Loucy (cell line): ENCODE measurements at regions not wholly inside any gene's neighbourhood (a gene's known extent, or its start where the extent isn't known, plus 50 kb on each side); places are given as distances from the start of the nearest gene placed in this dataset.

Experiments used
- H2AFZ ChIP-seq: fragments of 200-600 bp; sonication (generic); 2 replicates; pipeline ENCODE4 v1.6.0; 2016; ENCODE audit warnings: antibody characterized with exemption, mild to moderate bottlenecking, low read length, moderate library complexity
- H3F3A ChIP-seq: fragments of 200-600 bp; 2 replicates; pipeline ENCODE4 v1.6.0; 2016; ENCODE audit warnings: antibody characterized with exemption, low read depth, mild to moderate bottlenecking
- H3K27me3 ChIP-seq: fragments of 200-600 bp; sonication (generic); 2 replicates; pipeline ENCODE4 v1.6.1; 2014; ENCODE audit warnings: low read length, mild to moderate bottlenecking; ENCODE audit not compliant: insufficient read depth, poor library complexity, severe bottlenecking
- H3K36me3 ChIP-seq: fragments of 200-600 bp; sonication (generic); 2 replicates; pipeline ENCODE4 v1.6.1; 2016; ENCODE audit warnings: low read length; ENCODE audit not compliant: insufficient read depth
- H3K4me1 ChIP-seq: fragments of 200-600 bp; sonication (generic); 2 replicates; pipeline ENCODE4 v1.5.1; 2014; ENCODE audit warnings: low read length, mild to moderate bottlenecking; ENCODE audit not compliant: insufficient read depth, poor library complexity, severe bottlenecking
- H3K4me2 ChIP-seq: fragments of 200-600 bp; sonication (generic); 2 replicates; pipeline ENCODE4 v1.6.0; 2014; ENCODE audit warnings: antibody characterized with exemption, low read length, low read depth, mild to moderate bottlenecking; ENCODE audit not compliant: poor library complexity, severe bottlenecking
- H3K4me3 ChIP-seq: fragments of 200-600 bp; sonication (generic); 2 replicates; pipeline ENCODE4 v1.5.1; 2014; ENCODE audit warnings: low read length, mild to moderate bottlenecking, mixed read lengths; ENCODE audit not compliant: poor library complexity, severe bottlenecking
- H3K79me2 ChIP-seq: fragments of 200-600 bp; sonication (generic); 2 replicates; pipeline ENCODE4 v1.6.1; 2014; ENCODE audit warnings: low read length; ENCODE audit not compliant: insufficient read depth
- H3K9ac ChIP-seq: fragments of 200-600 bp; sonication (generic); 2 replicates; pipeline ENCODE4 v1.6.0; 2014; ENCODE audit warnings: mild to moderate bottlenecking, low read depth, low read length, moderate library complexity; ENCODE audit not compliant: poor library complexity, severe bottlenecking
- H3K9me2 ChIP-seq: fragments of 200-600 bp; sonication (generic); replicated peaks from 2 replicates; pipeline ENCODE4 v1.6.1; 2016; ENCODE audit warnings: low read depth, low read length, mixed read lengths
- H3K9me3 ChIP-seq: fragments of 200-600 bp; sonication (generic); 2 replicates; pipeline ENCODE4 v1.6.1; 2014; ENCODE audit warnings: mild to moderate bottlenecking, antibody characterized with exemption, low read length, low read depth; ENCODE audit not compliant: insufficient read depth
- H4K20me1 ChIP-seq: fragments of 200-600 bp; sonication (generic); 2 replicates; pipeline ENCODE4 v1.6.0; 2014; ENCODE audit warnings: antibody characterized with exemption, low read length, mild to moderate bottlenecking; ENCODE audit not compliant: insufficient read depth, poor library complexity, severe bottlenecking
- EZH2phosphoT487 ChIP-seq: fragments of 200-600 bp; IDR thresholded peaks from 2 replicates; pipeline ENCODE4 v1.6.1; 2018; ENCODE audit warnings: antibody characterized with exemption, mild to moderate bottlenecking, moderate library complexity, borderline replicate concordance
- TF ChIP-seq, protein P1 (sequence below): fragments of 200-600 bp; sonication (generic); conservative IDR thresholded peaks from 2 replicates; pipeline ENCODE4 v1.5.1; 2014; ENCODE audit warnings: mild to moderate bottlenecking, antibody characterized with exemption, low read length

DNA sequence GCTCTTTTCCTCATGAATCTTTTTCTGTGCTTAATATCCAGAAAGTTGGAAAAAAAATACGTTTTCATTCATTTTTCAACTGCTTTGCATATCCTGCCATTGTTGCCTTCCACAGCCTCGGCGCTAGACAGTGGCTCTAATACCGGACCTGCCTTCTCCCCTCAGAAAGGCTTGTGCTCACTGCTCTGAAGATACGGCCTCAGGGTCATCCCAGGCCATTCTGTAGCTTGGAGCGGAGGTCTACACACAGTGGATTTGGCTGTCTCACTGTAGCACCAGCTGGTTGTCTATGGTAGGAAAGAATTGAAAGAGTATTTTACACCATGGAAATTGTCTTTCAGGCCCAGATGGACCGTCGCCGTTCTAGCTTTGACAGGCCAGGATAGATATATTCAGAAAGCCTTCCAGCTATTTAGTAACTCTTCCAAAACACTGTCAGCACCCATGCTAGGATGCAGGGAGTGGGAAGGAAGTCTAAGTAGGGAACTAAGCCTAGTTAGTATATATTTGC, 242.0 kb downstream of the TMEM182 start:
- H3F3A ChIP-seq, result no peaks in the 10 kb centered on the region
- no peak overlapping the region for H3K4me2 ChIP-seq
- no peaks in the 10 kb centered on the region for H4K20me1 ChIP-seq
- H3K9me3 ChIP-seq, result no peaks in the 10 kb centered on the region
- H3K4me1 ChIP-seq, result no peaks in the 10 kb centered on the region
- H3K9me2 ChIP-seq, result no peaks in the 10 kb centered on the region
- H2AFZ ChIP-seq, result no peak overlapping the region
- H3K36me3 ChIP-seq, result no peaks in the 10 kb centered on the region
- H3K79me2 ChIP-seq, result no peaks in the 10 kb centered on the region
- H3K9ac ChIP-seq, result no peak overlapping the region
- no peak overlapping the region for H3K4me3 ChIP-seq
- TF ChIP-seq, protein P1, sequence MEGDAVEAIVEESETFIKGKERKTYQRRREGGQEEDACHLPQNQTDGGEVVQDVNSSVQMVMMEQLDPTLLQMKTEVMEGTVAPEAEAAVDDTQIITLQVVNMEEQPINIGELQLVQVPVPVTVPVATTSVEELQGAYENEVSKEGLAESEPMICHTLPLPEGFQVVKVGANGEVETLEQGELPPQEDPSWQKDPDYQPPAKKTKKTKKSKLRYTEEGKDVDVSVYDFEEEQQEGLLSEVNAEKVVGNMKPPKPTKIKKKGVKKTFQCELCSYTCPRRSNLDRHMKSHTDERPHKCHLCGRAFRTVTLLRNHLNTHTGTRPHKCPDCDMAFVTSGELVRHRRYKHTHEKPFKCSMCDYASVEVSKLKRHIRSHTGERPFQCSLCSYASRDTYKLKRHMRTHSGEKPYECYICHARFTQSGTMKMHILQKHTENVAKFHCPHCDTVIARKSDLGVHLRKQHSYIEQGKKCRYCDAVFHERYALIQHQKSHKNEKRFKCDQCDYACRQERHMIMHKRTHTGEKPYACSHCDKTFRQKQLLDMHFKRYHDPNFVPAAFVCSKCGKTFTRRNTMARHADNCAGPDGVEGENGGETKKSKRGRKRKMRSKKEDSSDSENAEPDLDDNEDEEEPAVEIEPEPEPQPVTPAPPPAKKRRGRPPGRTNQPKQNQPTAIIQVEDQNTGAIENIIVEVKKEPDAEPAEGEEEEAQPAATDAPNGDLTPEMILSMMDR, result no peak
- no peak for TF ChIP-seq EZH2phosphoT487
- no peaks in the 10 kb centered on the region for H3K27me3 ChIP-seq

DNA sequence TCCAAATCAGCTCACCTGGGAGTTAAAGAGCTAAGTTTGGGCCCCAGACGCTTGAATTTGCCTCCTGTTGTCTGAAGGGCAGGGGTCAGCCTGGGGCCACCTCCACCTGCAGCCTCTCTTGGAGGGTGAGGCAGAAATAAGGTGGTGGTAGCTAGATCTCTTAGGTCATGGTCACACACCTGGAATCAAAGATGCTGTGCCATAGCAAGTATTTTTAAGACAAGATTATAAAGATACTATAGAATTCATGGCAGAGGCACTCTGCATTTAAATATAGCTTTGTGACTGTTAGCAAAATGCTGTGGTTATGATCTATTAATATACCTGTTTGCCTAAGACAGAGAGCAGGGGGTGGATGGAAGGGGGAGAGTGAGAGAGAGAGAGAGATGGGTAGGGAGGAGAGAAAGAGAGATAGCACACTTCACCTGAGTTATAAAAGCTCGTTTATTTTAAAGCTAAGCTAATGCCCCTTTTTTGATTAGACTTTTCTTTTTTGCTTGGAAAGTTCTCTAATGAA, 242.7 kb downstream of the TMEM182 start:
- no peaks in the 10 kb centered on the region for H3K9me2 ChIP-seq

DNA sequence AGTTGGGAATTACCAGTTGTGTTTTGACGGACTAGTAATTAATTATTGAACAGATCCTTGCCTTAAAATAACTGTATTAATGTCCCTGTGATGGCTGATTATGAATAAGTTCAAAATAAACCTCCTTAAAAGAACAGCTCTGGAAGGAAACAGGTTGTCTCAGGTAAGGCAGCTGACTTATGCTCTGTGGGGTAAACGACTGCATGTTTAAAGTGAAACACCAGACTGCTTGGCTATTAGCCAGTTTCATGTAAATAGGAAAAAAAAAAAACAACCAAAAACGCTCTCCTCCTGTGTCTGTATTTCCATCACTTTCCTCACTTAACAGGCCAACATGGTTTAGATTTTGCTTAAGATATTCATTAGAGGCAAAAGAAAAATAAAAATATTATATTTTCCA, 243.6 kb downstream of the TMEM182 start:
- no peaks in the 10 kb centered on the region for H4K20me1 ChIP-seq
- no peaks in the 10 kb centered on the region for H3F3A ChIP-seq
- H3K4me1 ChIP-seq, result no peaks in the 10 kb centered on the region
- H3K36me3 ChIP-seq, result no peaks in the 10 kb centered on the region
- H3K9ac ChIP-seq, result no peak overlapping the region
- H3K27me3 ChIP-seq, result no peaks in the 10 kb centered on the region
- no peak overlapping the region for H3K4me3 ChIP-seq
- H2AFZ ChIP-seq, result no peak overlapping the region
- TF ChIP-seq EZH2phosphoT487, result no peak
- TF ChIP-seq, protein P1, result no peak
- no peak overlapping the region for H3K4me2 ChIP-seq
- no peaks in the 10 kb centered on the region for H3K9me2 ChIP-seq
- H3K79me2 ChIP-seq, result no peaks in the 10 kb centered on the region
- no peaks in the 10 kb centered on the region for H3K9me3 ChIP-seq

More for the DNA sequence above, 242.7 kb downstream of the TMEM182 start:
- no peaks in the 10 kb centered on the region for H3K79me2 ChIP-seq
- H3K27me3 ChIP-seq, result no peaks in the 10 kb centered on the region
- H3K9ac ChIP-seq, result no peak overlapping the region
- TF ChIP-seq EZH2phosphoT487, result no peak
- TF ChIP-seq, protein P1, result no peak
- H2AFZ ChIP-seq, result no peak overlapping the region
- no peak overlapping the region for H3K4me3 ChIP-seq
- H3K36me3 ChIP-seq, result no peaks in the 10 kb centered on the region
- H4K20me1 ChIP-seq, result no peaks in the 10 kb centered on the region
- no peaks in the 10 kb centered on the region for H3F3A ChIP-seq
- no peaks in the 10 kb centered on the region for H3K4me1 ChIP-seq
- no peak overlapping the region for H3K4me2 ChIP-seq
- no peaks in the 10 kb centered on the region for H3K9me3 ChIP-seq
